Endothelial cell (in vitro differentiated cells): ENCODE measurements at regions not wholly inside any gene's neighbourhood (a gene's known extent, or its start where the extent isn't known, plus 50 kb on each side); places are given as distances from the start of the nearest gene placed in this dataset.

Experiments
- DNase-seq: peaks from one replicate; pipeline ENCODE4 v3.0.0; 2021; ENCODE audit warnings: low spot score
- H3K27ac Mint-ChIP-seq: one replicate; pipeline ENCODE4 v1.8.0; 2021; ENCODE audit warnings: mixed read lengths, inconsistent platforms; ENCODE audit not compliant: unreplicated experiment
- H3K27me3 Mint-ChIP-seq: one replicate; pipeline ENCODE4 v1.8.0; 2021; ENCODE audit warnings: mild to moderate bottlenecking, moderate library complexity, mixed read lengths, inconsistent platforms; ENCODE audit not compliant: unreplicated experiment
- H3K36me3 Mint-ChIP-seq: one replicate; pipeline ENCODE4 v1.8.0; 2021; ENCODE audit warnings: mild to moderate bottlenecking, low read depth, mixed read lengths, inconsistent platforms; ENCODE audit not compliant: unreplicated experiment
- H3K4me1 Mint-ChIP-seq: one replicate; pipeline ENCODE4 v1.8.0; 2021; ENCODE audit warnings: mild to moderate bottlenecking, mixed read lengths, inconsistent platforms; ENCODE audit not compliant: unreplicated experiment
- H3K4me3 Mint-ChIP-seq: one replicate; pipeline ENCODE4 v1.8.0; 2021; ENCODE audit warnings: mild to moderate bottlenecking, mixed read lengths, inconsistent platforms; ENCODE audit not compliant: unreplicated experiment
- H3K9me3 Mint-ChIP-seq: one replicate; pipeline ENCODE4 v1.8.0; 2021; ENCODE audit warnings: mixed read lengths, inconsistent platforms; ENCODE audit not compliant: unreplicated experiment
- TF ChIP-seq, protein P1 (sequence below): fragments of 200-600 bp; sonication (generic); IDR thresholded peaks from one replicate; pipeline ENCODE4 v1.5.0; 2021; ENCODE audit warnings: antibody characterized with exemption; ENCODE audit not compliant: unreplicated experiment

DNA sequence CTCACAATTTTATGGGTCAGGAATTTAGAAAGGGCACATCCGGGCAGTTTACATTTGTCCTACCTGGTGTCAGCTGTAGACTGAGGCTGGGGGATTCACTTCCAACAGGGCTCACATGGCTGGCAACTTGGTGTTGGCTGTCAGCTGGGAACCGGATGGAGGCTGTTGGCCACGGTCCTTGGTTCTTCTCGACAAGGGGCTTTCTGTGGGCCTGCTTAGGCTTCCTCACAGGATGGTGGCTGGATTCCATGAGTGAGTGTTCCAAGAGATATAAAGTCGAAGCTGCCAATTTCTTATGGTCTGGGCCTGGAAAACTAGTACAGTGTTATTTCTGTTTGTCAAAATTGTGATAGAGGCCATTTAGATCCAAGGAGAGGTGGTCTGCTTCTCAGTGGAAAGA is 127.9 kb downstream of the PTCSC3 start:
- no peaks in the 10 kb centered on the region for H3K27me3 Mint-ChIP-seq
- no peak for DNase-seq
- H3K4me3 Mint-ChIP-seq, result no peak overlapping the region
- H3K36me3 Mint-ChIP-seq, result no peaks in the 10 kb centered on the region
- no peak overlapping the region for H3K27ac Mint-ChIP-seq
- H3K4me1 Mint-ChIP-seq, result no peaks in the 10 kb centered on the region
- TF ChIP-seq, protein P1, sequence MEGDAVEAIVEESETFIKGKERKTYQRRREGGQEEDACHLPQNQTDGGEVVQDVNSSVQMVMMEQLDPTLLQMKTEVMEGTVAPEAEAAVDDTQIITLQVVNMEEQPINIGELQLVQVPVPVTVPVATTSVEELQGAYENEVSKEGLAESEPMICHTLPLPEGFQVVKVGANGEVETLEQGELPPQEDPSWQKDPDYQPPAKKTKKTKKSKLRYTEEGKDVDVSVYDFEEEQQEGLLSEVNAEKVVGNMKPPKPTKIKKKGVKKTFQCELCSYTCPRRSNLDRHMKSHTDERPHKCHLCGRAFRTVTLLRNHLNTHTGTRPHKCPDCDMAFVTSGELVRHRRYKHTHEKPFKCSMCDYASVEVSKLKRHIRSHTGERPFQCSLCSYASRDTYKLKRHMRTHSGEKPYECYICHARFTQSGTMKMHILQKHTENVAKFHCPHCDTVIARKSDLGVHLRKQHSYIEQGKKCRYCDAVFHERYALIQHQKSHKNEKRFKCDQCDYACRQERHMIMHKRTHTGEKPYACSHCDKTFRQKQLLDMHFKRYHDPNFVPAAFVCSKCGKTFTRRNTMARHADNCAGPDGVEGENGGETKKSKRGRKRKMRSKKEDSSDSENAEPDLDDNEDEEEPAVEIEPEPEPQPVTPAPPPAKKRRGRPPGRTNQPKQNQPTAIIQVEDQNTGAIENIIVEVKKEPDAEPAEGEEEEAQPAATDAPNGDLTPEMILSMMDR, result no peak
- no peaks in the 10 kb centered on the region for H3K9me3 Mint-ChIP-seq

DNA sequence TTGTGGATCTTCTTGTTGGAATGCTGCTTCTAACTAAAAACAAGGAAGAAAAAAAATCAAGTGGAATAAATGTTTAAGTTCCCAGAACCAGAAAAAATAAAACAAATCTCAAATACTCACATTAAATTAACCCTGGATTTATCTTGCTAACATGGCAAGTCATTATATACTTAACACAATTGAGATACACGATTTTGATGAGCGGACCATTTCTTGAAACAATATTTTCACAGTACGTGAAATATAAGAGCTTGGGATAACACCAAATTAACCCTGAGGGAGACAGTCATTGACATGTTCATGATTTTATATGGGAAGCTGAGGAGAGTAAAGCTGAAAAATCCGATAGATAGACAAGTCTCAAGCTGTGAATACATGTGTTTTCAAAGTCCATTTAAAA is 128.6 kb downstream of the PTCSC3 start:
- Mint-ChIP-seq H3K9me3 (no peaks in the 10 kb centered on the region), H3K4me3 (no peak overlapping the region), H3K27ac (no peak overlapping the region), H3K4me1 (no peaks in the 10 kb centered on the region), H3K27me3 (no peaks in the 10 kb centered on the region), H3K36me3 (no peaks in the 10 kb centered on the region)
- DNase-seq, result no peak
- TF ChIP-seq, protein P1, result no peak

DNA sequence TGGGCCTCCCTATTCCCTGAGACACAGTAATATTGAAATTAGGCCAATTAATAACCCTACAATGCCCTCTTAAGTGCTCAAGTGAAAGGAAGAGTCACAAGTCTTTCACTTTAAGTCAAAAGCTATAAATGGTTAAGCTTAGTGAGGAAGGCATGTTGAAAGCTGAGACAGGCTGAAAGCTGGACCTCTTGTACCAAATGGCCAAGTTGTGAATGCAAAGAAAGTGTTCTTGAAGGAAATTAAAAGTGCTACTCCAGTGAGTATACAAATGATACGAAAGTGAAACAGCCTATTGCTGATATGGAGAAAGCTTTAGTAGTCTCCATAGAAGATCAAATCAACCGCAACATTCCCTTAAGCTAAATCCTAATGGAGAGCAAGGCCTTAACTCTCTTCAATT is 140.8 kb downstream of the PTCSC3 start:
- Mint-ChIP-seq H3K4me3 (no peak overlapping the region), H3K36me3 (no peaks in the 10 kb centered on the region), H3K27me3 (no peaks in the 10 kb centered on the region), H3K9me3 (no peaks in the 10 kb centered on the region), H3K27ac (no peak overlapping the region), H3K4me1 (no peaks in the 10 kb centered on the region)
- TF ChIP-seq, protein P1, result no peak
- DNase-seq, result no peak

DNA sequence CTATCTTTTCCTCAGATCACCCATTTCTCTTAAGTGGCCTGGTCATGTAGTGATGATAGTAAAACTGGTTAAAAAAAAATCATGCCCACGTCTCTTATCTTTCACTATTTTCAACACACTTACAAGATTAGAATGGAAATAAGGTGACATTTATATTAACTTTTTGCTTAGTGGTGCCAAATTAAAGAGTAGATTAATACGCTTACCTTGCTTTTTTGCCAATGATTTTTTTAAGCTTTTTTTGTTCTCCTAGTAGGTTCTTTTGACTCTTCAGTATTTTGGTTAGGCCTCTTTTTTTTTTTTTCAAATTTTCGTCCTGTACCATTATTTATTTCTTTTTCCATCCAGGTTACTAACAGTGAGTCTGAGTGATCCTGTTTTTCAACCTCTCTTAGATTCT is 147.9 kb downstream of the PTCSC3 start:
- DNase-seq, result no peak

DNA sequence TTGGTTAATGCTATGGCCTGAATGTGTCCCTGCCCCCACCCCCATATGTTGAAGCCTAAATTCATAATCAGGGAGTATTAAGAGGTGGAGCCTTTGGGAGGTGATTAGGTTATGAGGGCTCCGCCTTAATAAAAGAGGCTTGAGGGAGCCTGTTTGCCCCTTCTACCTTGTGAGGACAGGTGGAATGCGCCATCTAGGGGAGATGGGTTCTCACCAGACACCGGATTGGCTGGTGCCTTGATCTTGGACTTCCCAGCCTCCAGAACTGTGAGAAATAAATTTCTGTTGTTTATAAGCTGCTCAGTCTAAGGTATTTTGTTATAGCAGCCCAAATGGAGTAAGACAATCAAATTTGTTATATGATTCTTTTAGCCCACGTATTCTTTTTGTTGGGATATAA is 148.3 kb downstream of the PTCSC3 start:
- Mint-ChIP-seq H3K36me3 (no peaks in the 10 kb centered on the region), H3K4me3 (no peak overlapping the region), H3K4me1 (no peaks in the 10 kb centered on the region), H3K27ac (no peak overlapping the region), H3K9me3 (no peaks in the 10 kb centered on the region), H3K27me3 (no peaks in the 10 kb centered on the region)
- TF ChIP-seq, protein P1, result no peak
- no peak for DNase-seq

More for the DNA sequence above, 147.9 kb downstream of the PTCSC3 start:
- H3K27me3 Mint-ChIP-seq, result no peaks in the 10 kb centered on the region
- TF ChIP-seq, protein P1, result no peak
- H3K36me3 Mint-ChIP-seq, result no peaks in the 10 kb centered on the region
- H3K4me1 Mint-ChIP-seq, result no peaks in the 10 kb centered on the region
- H3K9me3 Mint-ChIP-seq, result no peaks in the 10 kb centered on the region
- H3K27ac Mint-ChIP-seq, result no peak overlapping the region
- no peak overlapping the region for H3K4me3 Mint-ChIP-seq
